PC-9 (cell line): ENCODE measurements at regions not wholly inside any gene's neighbourhood (a gene's known extent, or its start where the extent isn't known, plus 50 kb on each side); places are given as distances from the start of the nearest gene placed in this dataset.

Source experiments
- BruUV-seq: library from RNA; stranded (reverse); fragments of 400-500 nt; replicated peaks from 2 replicates; lab custom pipeline; 2021; lab: Mats Ljungman, UMichigan
- CTCF ChIA-PET: fragments of 300-600 bp; sonication (Branson Sonifier 250); formaldehyde crosslinking; loops from one replicate; lab custom pipeline; 2022; ENCODE audit warnings: antibody characterized with exemption; lab: Charles Lee
- POLR2A ChIA-PET: fragments of 300-600 bp; sonication (Branson Sonifier 250); formaldehyde crosslinking; loops from one replicate; lab custom pipeline; 2022; ENCODE audit warnings: antibody characterized with exemption; ENCODE audit not compliant: unreplicated experiment; lab: Charles Lee
- DNase-seq, 2 experiments: peaks; one replicate each; pipeline versions ENCODE4 v3.0.0 to v3.0.0-alpha.2; 2015 to 2022; ENCODE audit warnings: mixed read lengths in 1 of 2
- H2AFZ ChIP-seq: fragments of 200-600 bp; sonication (generic); 2 replicates; pipeline ENCODE4 v1.8.1; 2017; ENCODE audit warnings: antibody characterized with exemption
- H3F3A ChIP-seq: fragments of 200-600 bp; sonication (generic); 2 replicates; pipeline ENCODE4 v1.8.1; 2017; ENCODE audit warnings: antibody characterized with exemption, mild to moderate bottlenecking, low read depth; ENCODE audit not compliant: insufficient read depth
- H3K27ac ChIP-seq: fragments of 200-600 bp; sonication (generic); 2 replicates; pipeline ENCODE4 v1.6.1; 2016; ENCODE audit warnings: mixed run types
- H3K27me3 ChIP-seq: fragments of 200-600 bp; sonication (generic); 2 replicates; pipeline ENCODE4 v1.6.1; 2016; ENCODE audit warnings: low read depth, mixed run types; ENCODE audit not compliant: insufficient read depth
- H3K36me3 ChIP-seq: fragments of 200-600 bp; sonication (generic); 2 replicates; pipeline ENCODE4 v1.6.1; 2016; ENCODE audit warnings: low read depth, mixed run types
- H3K4me1 ChIP-seq: fragments of 200-600 bp; sonication (generic); replicated peaks from 2 replicates; pipeline ENCODE4 v1.6.1; 2016; ENCODE audit warnings: mixed run types; ENCODE audit not compliant: insufficient read depth
- H3K4me2 ChIP-seq: fragments of 200-600 bp; sonication (generic); 2 replicates; pipeline ENCODE4 v1.6.1; 2017; ENCODE audit warnings: mixed run types
- H3K4me3 ChIP-seq: fragments of 200-600 bp; sonication (generic); 2 replicates; pipeline ENCODE4 v1.6.1; 2016; ENCODE audit warnings: mixed run types
- H3K79me2 ChIP-seq: fragments of 200-600 bp; sonication (generic); 2 replicates; pipeline ENCODE4 v1.6.1; 2017; ENCODE audit warnings: low read depth, mixed run types
- H3K9me2 ChIP-seq: fragments of 200-600 bp; sonication (generic); 2 replicates; pipeline ENCODE4 v1.8.1; 2017; ENCODE audit warnings: mild to moderate bottlenecking; ENCODE audit not compliant: insufficient read depth
- H3K9me3 ChIP-seq: fragments of 200-600 bp; sonication (generic); 2 replicates; pipeline ENCODE4 v1.8.1; 2016; ENCODE audit warnings: low read depth; ENCODE audit not compliant: insufficient read depth
- H4K20me1 ChIP-seq: fragments of 200-600 bp; sonication (generic); 2 replicates; pipeline ENCODE4 v1.8.1; 2017; ENCODE audit not compliant: insufficient read depth
- CTCF ChIP-seq: fragments of 200-600 bp; sonication (generic); conservative IDR thresholded peaks from 2 replicates; pipeline ENCODE4 v1.6.1; 2017; ENCODE audit warnings: mixed run types, antibody characterized with exemption, mild to moderate bottlenecking, moderate library complexity
- EZH2 ChIP-seq: fragments of 200-600 bp; sonication (generic); IDR thresholded peaks from 2 replicates; pipeline ENCODE4 v1.8.0; 2017; ENCODE audit warnings: antibody characterized with exemption, low read depth
- intact Hi-C: fragments of 100-400 bp; cut with micrococcal nuclease; formaldehyde crosslinking; loops from one replicate; pipeline ENCODE4 v1.10.0; 2022; ENCODE audit not compliant: unreplicated experiment

GRCh38 chr10:3426190-3426845, 253.7 kb upstream of the PITRM1 start:
- Histone ChIP-seq H4K20me1 (no peaks in the 10 kb centered on the region), H3K9me2 (no peaks in the 10 kb centered on the region), H3K9me3 (no peaks in the 10 kb centered on the region), H3K79me2 (no peaks in the 10 kb centered on the region), H3K27me3 (no peaks in the 10 kb centered on the region), H3K4me3 (no peak overlapping the region), H3K27ac (peak overlapping the region; percentile 86), H3K4me1 (peaks cover 39% of the 10 kb centered on the region), H2AFZ (peak overlapping the region; percentile 59), H3F3A (peaks cover 7% of the 10 kb centered on the region; the same call in 1 of the 2 replicates), H3K4me2 (peak overlapping the region; percentile 73), H3K36me3 (no peaks in the 10 kb centered on the region)
- no TSS peak for BruUV-seq
- POLR2A ChIA-PET: no interaction called here
- DNase-seq: peak; percentile 27 to 87
- intact Hi-C loops: loop anchor here (1.0 kb wide), 1 partner anchor 41 kb away; no protein-coding TSS in a partner anchor
- no peak for TF ChIP-seq EZH2
- no peak for TF ChIP-seq CTCF
- CTCF ChIA-PET: no interaction called here

GRCh38 chr10:3425716-3426115, 253.1 kb upstream of the PITRM1 start:
- H3K79me2 ChIP-seq: no peaks in the 10 kb centered on the region
- H2AFZ ChIP-seq: no peak overlapping the region
- H3K27me3 ChIP-seq: no peaks in the 10 kb centered on the region
- CTCF ChIA-PET: no interaction called here
- H3K4me1 ChIP-seq: peaks cover 39% of the 10 kb centered on the region
- BruUV-seq: no TSS peak
- no peak overlapping the region for H3K4me3 ChIP-seq
- no peaks in the 10 kb centered on the region for H3K9me2 ChIP-seq
- no peaks in the 10 kb centered on the region for H3K9me3 ChIP-seq
- POLR2A ChIA-PET: no interaction called here
- H3F3A ChIP-seq: peaks cover 7% of the 10 kb centered on the region; the same call in 1 of the 2 replicates
- H3K36me3 ChIP-seq: no peaks in the 10 kb centered on the region
- H3K27ac ChIP-seq: peak overlapping the region; percentile 86
- no peak for DNase-seq
- peak overlapping the region; percentile 73 for H3K4me2 ChIP-seq
- H4K20me1 ChIP-seq: no peaks in the 10 kb centered on the region
- no peak for TF ChIP-seq EZH2
- TF ChIP-seq CTCF: no peak
- intact Hi-C loops: loop anchor here (1.0 kb wide), 1 partner anchor 42 kb away; no protein-coding TSS in a partner anchor

GRCh38 chr10:3425261-3425660, 252.7 kb upstream of the PITRM1 start:
- DNase-seq: no peak
- H3F3A ChIP-seq: peaks cover 7% of the 10 kb centered on the region; the same call in 1 of the 2 replicates
- peak overlapping the region; percentile 86; the same call in 1 of the 2 replicates for H3K27ac ChIP-seq
- no peaks in the 10 kb centered on the region for H3K9me2 ChIP-seq
- H3K27me3 ChIP-seq: no peaks in the 10 kb centered on the region
- no peak overlapping the region for H2AFZ ChIP-seq
- ChIA-PET CTCF (no interaction called here), POLR2A (no interaction called here)
- H3K36me3 ChIP-seq: no peaks in the 10 kb centered on the region
- H3K79me2 ChIP-seq: no peaks in the 10 kb centered on the region
- H3K4me1 ChIP-seq: peaks cover 39% of the 10 kb centered on the region
- no TSS peak for BruUV-seq
- no peak overlapping the region for H3K4me3 ChIP-seq
- H4K20me1 ChIP-seq: no peaks in the 10 kb centered on the region
- no peak overlapping the region for H3K4me2 ChIP-seq
- H3K9me3 ChIP-seq: no peaks in the 10 kb centered on the region
- intact Hi-C loops: no loop called here
- TF ChIP-seq EZH2: no peak
- TF ChIP-seq CTCF: no peak
